GM21786 (cell line): ENCODE measurements at regions not wholly inside any gene's neighbourhood (a gene's known extent, or its start where the extent isn't known, plus 50 kb on each side); places are given as distances from the start of the nearest gene placed in this dataset.
"Not testable (repeated sequence)": the region's sequence is repeated elsewhere in the genome, so short reads cannot be mapped to it uniquely, and the experiment has no call there.

Source experiments
- ATAC-seq: cut with Tn5 transposase; IDR thresholded peaks from one replicate; pipeline ENCODE4 v1.9.1; 2021; ENCODE audit not compliant: unreplicated experiment

GRCh38 chr5:63125862-63126261 lies 547.2 kb downstream of the LRRC70 start:
- peak; percentile 64 for ATAC-seq

DNA sequence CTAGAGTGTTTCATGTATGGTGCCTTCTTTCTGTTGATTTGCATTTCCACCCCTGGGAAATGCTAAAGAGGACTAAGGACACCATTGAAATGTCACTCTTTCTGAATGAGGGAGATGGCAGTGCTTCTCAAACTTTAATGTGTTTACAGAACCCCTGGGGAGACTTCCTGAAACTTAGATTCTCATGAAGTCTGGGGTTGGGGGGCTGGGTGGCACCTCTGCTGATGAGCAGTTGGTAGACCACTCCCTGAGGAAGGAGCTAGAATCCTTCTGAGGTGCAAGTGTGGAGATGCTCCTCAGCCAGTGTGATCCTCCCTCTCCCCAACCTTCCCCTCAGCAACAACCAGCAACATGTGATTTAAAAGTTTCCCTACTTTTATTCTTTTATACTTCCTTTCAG lies 546.8 kb downstream of the LRRC70 start:
- no peak for ATAC-seq

GRCh38 chr5:63124266-63124665 lies 545.6 kb downstream of the LRRC70 start:
- ATAC-seq: no peak

DNA sequence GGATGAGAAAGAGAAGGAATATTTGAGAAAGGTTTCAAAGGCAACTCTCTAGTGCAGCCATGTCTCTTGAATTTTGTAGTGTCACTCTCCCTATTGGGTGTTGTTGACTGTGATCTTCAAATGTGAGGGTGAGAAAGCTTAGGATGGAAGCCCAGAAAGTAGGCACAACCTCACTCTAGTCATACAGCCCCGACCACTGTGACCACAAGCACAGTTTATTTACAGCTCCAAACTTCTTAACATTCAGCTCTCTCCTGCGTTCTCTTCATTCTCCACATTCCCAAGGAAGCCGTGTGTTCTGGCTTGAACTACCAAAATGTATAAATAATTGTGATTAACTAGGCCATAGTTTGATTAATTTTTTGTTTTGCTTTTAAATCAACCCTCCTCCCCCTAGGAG lies 542.9 kb downstream of the LRRC70 start:
- no peak for ATAC-seq

DNA sequence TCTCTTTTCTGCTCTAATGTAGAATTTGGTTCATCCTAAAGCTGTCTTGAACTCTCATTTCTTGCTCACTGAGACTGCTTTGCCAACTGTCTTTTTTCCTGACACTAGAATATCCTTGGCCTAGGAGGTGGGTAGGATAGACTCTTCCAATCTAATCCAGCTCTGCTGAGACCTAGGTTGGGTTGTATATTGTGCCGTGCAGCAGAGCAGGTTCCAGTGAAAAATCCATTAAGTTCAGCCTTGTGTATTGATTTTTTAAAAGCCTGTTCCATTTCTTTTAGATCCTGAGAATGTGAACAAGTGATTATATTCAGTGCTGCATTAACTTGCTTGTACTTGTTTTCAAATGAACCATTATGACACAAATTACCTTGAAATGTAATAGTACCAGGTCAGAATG lies 539.6 kb downstream of the LRRC70 start:
- ATAC-seq: no peak

DNA sequence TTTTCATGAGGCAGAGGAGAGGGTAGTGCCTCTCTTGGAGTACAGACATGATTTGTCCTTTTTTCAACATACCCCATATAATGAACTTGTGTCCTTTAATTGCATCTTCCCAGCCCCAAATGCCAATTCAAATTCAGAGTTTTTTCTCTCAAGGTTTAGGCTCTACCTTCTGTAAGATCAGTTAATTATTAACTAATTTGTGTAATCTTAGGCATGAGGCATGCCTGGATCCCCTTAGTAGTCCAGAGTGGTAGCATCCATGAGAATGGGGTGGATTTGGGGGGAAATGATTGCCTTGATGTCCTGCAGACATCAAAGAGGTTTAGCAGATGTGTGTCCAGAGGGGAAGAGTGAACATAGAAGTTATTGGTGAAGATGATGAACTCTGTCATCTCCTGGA lies 533.3 kb downstream of the LRRC70 start:
- no peak for ATAC-seq

DNA sequence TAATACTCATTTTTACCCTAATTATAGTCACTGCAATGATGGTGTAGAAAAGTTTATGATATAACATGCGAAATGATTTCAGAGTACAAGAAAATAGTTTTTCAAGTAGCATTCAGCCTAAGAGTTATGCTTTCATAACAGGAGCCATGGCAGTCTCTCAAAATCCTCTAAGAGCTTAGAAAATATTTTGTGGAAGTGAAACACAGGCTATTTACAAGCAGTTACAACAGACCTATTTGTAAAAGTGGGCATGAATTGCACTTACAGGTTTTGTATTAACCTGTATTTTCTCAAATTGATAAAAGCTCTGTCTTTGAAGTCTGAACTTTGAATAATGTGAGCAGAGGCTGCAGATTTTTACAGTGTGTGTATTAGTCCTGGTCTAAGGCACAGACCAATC lies 523.3 kb downstream of the LRRC70 start:
- no peak for ATAC-seq

GRCh38 chr5:63097286-63097685 lies 518.7 kb downstream of the LRRC70 start:
- ATAC-seq: no peak

DNA sequence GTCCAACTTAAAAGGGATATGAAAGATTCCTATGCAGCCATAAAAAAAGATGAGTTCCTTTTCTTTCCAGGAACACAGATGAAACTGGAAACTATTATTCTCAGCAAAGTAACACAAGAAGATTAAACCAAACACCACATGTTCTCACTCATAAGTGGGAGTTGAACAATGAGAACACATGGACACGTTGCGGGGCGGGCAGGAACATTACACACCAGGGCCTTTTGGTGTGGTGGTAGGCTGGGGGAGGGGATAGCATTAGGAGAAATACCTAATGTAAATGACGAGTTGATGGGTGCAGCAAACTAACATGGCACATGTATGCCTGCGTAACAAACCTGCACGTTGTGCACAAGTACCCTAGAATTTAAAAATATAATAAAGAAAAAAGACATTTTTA lies 516.1 kb downstream of the LRRC70 start:
- ATAC-seq: no peak

- no peak for ATAC-seq
Measured at GRCh38 chr5:63089147-63089546, 510.5 kb downstream of the LRRC70 start.

- no peak for ATAC-seq
Measured at GRCh38 chr5:63085561-63085960, 506.9 kb downstream of the LRRC70 start.

DNA sequence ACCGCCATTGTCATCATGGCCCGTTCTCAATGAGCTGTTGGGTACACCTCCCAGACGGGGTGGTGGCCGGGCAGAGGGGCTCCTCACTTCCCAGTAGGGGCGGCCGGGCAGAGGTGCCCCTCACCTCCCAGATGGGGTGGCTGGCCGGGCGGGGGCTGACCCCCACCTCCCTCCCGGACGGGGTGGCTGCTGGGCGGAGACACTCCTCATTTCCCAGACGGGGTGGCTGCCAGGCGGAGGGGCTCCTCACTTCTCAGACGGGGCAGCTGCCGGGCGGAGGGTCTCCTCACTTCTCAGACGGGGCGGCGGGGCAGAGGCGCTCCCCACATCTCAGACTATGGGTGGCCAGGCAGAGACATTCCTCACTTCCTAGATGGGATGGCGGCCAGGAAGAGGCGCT lies 505.1 kb downstream of the LRRC70 start:
- not testable (repeated sequence) for ATAC-seq

DNA sequence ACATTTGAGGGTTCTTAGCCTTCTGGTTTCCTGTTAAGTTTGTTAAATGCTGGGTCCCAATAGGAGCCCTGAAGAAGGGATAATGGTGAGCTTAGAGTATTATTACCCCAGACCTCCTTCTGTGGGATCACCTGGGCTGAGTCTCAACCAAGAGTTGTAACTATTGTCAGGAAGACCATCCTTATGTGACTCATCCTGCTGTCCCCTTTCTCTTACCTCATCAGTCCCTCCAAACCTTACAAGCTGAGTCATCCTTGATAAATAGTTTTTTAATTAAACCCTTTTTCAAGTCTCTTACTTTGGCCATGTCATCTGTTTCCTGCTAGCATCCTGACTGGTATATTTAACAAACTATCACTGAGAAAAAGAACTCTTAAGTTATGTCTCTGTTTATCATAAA lies 502.8 kb downstream of the LRRC70 start:
- ATAC-seq: no peak

GRCh38 chr5:63070001-63070400 lies 491.4 kb downstream of the LRRC70 start:
- ATAC-seq: no peak

DNA sequence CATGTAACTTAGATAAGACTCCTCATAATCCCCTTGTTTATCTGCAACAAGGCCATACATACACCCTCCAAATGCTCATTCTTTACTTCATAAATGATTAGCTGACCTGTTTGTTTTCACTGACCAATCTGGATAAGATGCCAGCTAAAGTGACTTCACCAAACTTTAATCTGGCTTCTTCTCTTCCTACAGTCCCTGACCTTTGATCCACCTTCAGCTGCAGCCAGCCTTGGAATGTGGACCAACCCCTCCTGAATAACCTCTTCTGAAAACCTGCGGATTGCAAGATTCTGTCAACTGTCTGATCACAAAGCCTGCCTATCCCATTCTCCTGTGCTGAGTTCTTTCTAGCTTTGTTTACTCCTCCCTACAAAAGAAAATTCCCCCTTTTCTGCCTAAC lies 476.8 kb downstream of the LRRC70 start:
- ATAC-seq: no peak

DNA sequence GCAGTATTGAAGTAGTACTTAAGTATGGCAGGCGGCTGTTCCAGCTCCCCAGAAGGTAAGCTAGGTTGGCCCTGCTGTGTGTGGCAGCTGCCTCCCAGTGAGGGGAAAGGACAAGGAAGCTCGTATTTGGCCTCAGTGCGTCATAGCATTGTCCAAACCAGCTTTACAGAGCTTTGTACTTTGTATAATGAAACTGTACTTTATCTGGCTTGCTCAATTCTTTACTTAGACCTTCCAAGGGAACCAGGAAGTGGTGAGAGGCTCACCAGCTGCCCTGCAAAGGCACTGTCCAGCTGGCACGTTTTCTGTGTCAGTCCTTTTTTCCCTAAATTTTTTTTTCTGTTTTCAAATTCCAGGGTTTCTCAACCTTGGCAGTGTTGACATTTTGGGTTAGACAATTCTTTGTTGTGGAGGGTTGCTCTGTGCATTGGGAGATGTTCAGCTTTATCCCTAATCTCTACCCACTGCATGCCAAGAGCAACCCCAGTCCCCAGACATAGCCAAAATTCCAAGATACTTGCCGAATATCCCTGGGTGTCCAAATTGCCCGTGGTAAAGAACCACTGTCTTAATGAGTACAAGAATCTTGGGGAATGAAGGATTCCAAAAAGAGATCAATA lies 474.5 kb downstream of the LRRC70 start:
- no peak for ATAC-seq

DNA sequence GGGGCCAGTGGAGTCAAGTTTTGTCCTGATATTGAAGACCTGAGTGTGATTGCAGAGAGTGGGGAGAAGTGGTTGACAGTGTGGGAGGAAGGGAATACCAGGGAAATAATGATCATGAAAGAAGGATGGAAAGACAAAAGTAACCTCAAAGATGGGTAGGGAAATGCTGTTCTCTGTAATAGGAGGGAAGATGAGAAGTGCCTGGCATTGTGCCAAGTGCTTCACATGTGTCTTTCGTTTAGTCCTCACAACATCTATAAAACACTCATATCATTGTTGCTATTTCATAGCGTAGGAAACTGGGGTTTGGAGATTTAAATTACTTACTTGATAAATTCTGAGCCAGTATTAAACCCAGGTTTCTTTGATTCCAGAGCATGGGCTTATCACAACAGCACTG lies 472.3 kb downstream of the LRRC70 start:
- no peak for ATAC-seq

- ATAC-seq: no peak
Measured at GRCh38 chr5:63049935-63050334, 471.3 kb downstream of the LRRC70 start.

DNA sequence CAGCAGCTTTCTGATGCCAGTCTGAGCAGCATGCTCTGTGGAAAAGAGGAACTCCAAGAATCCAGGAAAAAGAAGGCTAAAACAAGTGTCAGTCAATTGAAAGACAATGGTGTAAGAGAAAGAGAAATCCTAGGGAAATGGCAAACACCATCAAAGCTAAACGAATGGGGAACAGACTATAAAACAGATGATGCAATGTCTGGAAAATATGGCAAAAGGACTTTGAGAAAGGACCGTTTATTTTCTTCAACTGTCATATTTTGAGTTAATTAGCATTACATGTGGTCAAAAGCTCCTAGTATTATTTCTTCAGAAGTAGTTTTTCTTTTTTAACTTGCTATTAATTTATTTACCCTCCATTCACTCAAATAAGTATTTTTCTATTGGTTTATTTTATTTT lies 465.2 kb downstream of the LRRC70 start:
- no peak for ATAC-seq

DNA sequence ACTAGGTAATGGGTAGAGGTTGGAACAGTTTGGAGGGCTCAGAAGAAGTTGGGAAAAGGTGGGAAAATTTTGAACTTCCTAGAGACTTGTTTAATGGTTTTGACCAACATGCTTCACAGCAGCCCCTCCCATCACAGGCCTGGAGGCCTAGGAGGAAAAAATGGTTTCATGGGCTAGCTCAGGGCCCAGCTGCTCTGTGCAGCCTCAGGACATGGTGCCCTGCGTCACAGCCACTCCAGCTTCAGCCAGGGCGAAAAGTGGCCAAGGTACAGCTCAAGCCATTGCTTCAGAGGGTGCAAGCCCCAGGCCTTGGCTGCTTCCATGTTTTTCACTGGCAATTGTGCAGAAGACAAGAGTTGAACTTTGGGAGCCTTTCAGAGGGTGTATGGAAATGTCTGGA lies 453.7 kb downstream of the LRRC70 start:
- ATAC-seq: no peak

DNA sequence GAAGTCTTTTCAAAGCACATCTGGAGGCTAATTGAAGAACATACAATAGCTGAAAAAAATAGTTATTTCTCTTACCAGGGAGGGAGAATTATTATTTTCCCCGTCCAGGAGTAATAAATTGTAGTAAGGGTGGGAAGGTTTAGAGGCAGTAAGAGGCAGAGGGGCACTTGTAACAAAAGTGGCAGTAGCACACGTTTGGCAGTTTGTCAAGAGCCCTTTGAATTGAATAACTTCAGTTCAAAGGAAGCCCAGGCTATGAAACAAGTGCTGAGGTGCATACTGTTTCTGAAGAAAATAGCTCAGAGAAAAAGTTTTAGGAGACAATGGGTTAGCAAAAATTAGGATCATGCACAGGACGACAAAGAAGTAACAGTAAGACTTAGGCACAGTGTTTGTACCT lies 451.3 kb downstream of the LRRC70 start:
- no peak for ATAC-seq

DNA sequence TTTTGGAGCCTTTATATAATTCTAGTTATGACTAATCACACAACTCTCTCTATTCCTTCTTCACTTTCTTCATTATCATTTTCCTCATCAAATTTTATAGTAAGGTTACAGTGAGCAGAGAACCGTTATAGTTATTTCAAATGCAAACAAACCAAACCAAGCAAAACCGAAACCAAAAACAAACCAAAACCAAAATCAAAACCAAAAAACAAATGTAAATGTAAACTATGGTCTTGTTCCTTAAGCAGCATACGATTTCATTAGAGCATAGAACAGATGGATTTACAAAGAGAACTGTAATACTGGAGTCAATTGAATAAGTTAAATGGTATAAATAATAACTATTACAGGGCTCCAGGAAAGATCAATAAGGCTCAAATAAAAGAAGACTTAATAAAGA lies 447.1 kb downstream of the LRRC70 start:
- ATAC-seq: no peak

DNA sequence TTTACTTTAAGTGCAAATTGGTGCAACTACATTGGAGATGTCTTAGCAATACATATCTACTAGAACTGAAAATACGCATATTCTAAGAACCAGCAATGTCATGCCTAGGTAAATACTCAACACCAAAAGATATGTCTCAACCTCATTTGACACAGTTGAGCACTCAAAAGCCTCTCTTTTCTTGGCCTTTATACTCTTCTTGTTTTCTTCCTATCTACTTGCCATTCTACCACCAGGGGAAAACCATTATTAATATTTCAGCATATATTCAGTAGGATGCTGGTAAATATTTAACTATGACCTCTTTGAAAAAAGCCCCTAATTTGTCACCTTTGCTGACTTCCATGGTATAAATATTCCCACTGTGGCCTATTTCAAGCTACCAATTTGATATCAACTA lies 443.8 kb downstream of the LRRC70 start:
- ATAC-seq: peak; percentile 51

GRCh38 chr5:63011158-63011557 lies 432.5 kb downstream of the LRRC70 start:
- no peak for ATAC-seq
